ENCODE measurements at regions not wholly inside any gene's neighbourhood (a gene's known extent, or its start where the extent isn't known, plus 50 kb on each side); places are given as distances from the start of the nearest gene placed in this dataset.

DNA sequence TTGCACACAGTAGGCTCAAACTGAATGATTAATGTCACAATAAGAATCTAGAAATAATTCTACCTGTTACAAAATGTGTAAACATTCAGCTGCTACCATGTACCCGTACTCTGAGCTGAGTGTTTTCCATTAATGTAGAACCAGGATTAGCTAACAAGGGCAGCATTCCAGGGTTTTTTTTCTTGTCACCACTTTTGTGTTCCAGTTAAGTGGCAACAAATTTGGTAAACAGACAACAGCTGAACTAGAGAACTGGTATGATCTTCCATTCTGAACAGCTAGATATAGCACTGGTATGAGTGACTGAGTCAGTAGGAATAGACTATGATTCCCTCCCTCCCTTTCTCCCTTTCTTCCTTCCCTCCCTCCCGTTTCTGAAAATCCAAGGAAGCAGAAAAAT lies 229.4 kb downstream of the CD47 start:
- no peak for TF ChIP-seq CTCF (IDR thresholded peaks at IDR 0.05 in 4 of 5, conservative IDR thresholded peaks at IDR 0.05 in 1 of 5)
- TF ChIP-seq POLR2A (IDR thresholded peaks at IDR 0.05), result no peak

All from gastrocnemius medialis (tissue), 4 donors.